NOMO-1 treated with dmso at 0.1 percent for 144 hours (cell line): ENCODE measurements at regions not wholly inside any gene's neighbourhood (a gene's known extent, or its start where the extent isn't known, plus 50 kb on each side); places are given as distances from the start of the nearest gene placed in this dataset.
A peak's percentile ranks its signal among the peaks of the same experiment; 100 is the strongest.
"Not testable (repeated sequence)": the region's sequence is repeated elsewhere in the genome, so short reads cannot be mapped to it uniquely, and the experiment has no call there.

Experiments
- DNase-seq: peaks from one replicate; lab custom pipeline; 2025; ENCODE audit not compliant: unreplicated experiment; lab: John Stamatoyannopoulos, UW

DNA sequence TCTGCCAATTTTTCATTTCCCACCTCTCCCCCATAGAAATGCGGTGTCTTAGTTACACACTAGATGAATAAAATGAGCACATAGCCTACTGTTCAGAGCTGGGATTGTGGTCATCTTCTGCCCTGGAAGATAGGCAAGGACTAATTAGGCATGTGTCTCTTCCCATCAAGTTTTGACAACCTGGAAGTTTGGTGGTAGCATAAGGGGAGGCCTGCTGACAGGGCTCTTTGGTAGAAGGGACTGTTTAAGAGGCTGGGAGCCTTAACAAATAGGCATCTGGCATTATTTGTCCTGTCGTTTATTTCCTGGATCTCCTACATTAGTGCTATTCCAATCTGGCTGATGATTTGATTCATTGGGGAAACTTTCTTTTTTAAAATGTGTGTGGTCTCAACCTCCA is 512.3 kb downstream of the ZNF385D start:
- no peak for DNase-seq

DNA sequence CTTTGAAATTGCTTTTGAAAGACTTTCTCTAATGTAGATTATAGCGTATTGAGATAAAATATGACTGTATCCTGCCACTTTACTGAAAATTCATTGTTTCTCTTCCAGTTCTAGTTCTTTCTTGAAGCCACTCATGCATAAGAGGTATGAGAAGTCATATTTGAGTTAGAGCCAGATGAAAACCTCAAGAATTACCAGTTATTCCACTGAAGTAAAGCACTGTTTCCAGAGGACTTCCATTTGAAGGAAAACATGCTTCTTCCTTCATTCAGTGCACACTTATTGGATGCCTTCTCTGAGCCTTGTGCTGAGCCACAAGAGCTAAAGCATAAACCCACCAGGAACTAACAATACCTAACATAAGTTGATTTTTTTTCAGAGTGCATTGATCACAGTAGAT is 513.4 kb downstream of the ZNF385D start:
- no peak for DNase-seq

- no peak for DNase-seq
These were observed 515.5 kb downstream of the ZNF385D start for GRCh38 chr3:21235491-21235890.

- no peak for DNase-seq
These were observed 516.1 kb downstream of the ZNF385D start for GRCh38 chr3:21234933-21235332.

GRCh38 chr3:21229426-21230135 is 521.4 kb downstream of the ZNF385D start:
- DNase-seq = no peak

- no peak for DNase-seq
These were observed 524.9 kb downstream of the ZNF385D start for GRCh38 chr3:21226086-21226485.

DNA sequence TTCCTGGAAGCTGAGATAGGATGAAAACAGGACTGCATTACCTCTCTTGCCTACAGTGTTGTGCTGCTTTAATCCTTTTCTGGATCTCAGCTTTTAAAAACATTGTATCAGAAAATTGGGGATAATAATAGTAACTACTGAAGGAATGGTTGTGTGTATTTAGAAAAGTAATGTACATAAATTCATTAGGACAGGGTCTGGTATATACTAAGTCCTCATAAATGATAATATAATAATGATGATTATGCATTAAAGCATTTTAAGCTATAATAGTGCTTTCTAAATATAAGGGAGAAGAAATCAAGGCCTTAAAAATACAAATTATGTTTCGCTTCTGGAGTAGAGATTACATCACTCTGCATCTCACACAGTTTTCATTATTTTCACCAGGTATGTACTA is 530.1 kb downstream of the ZNF385D start:
- no peak for DNase-seq

GRCh38 chr3:21216598-21216997 is 534.4 kb downstream of the ZNF385D start:
- no peak for DNase-seq

GRCh38 chr3:21204122-21204521 is 546.9 kb downstream of the ZNF385D start:
- DNase-seq = not testable (repeated sequence)

DNA sequence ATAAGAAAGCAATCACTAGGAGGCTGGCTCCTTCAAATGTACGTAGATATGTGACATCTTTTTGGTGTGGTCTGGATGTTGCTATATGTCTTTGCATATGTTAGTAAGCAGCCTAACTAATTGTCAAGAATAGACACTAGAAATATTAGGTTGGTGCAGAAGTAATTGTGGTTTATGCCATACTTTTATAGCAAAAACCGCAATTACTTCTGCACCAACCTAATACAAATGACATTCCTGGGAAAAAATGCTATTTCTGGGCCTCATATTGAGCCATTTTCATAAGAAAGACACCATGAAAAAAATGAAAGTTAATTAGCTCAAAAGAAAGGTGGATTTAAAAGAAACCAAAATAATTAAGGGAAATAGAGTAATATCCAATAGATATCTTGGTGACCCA is 555.8 kb downstream of the ZNF385D start:
- DNase-seq = no peak

DNA sequence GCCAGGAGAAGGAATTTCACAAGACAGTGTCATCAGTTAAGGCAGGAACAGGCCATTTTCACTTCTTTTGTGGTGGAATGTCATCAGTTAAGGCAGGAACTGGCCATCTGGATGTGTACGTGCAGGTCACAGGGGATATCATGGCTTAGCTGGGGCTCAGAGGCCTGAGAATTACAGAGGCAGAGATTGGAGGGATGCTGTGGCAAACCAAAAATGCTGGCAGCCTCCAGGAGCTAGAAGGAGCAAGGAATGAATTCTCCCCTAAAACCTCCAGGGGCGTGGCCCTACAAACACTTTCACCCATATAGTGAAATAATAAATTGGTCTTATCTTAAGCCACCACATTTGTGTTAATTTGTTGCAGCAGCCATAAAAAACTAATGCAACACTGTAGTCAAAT is 557.0 kb downstream of the ZNF385D start:
- DNase-seq = not testable (repeated sequence)

DNA sequence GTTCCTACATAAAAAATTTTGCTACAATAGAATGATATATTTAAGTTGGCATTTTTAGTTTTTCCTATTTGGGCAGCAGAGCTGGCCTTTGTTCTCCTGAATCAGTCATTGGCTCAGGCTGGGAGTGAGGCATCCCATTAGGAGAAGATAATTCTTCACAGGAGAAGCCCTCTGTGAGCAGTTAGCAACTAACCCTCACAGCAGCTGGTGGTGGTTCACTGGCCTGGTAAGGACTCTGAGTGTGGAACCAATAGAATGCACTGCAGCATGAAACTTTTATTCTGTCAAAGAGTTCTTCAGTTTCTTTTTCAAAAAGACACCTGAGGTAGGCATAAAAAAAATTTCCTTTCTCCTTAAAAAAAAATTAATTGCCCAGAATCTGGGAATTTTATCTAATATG is 562.6 kb downstream of the ZNF385D start:
- no peak for DNase-seq

DNA sequence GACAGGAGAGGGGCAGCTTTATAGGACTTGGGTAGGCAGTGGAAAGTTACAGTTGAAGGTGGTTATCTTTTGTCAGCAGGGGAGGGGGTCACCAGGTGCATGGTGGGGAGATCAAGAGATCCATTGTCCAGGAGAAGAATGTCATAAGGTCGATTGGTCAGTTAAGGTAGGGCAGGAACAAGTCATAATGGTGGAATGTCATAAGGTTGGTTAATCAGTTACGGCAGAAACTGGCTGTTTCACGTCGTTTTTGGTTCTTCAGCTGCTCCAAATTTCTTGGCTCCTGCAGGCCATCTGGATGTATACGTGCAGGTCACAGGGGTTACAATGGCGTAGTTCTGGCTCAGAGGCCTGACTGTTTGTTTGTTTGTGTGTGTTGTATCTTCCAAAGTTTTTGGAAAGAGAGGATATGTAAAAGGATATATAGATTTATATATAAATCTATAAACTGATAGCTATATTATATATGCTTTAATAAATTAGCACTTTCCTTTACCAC is 565.1 kb downstream of the ZNF385D start:
- no peak for DNase-seq

- DNase-seq = no peak
These were observed 576.5 kb downstream of the ZNF385D start for GRCh38 chr3:21174461-21174860.

DNA sequence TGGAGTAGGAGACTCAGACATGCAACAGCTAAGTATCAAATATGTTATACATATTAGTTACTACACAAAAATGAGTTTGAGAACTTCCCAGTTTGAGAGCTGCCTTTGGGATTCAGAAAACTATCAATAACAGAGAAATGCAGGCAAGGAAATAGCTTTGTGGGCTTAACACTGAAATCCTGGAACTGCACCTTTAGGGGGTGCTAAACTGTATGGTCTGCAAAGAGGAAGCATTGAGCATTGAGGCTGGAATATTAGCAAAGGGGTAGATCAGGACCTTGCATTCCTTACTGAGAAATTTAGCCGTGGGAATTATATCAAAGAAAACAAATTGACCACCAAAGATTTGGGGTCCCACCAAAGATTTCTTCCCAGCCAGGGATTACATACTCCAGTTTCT is 580.0 kb downstream of the ZNF385D start:
- peak; percentile 18 for DNase-seq

DNA sequence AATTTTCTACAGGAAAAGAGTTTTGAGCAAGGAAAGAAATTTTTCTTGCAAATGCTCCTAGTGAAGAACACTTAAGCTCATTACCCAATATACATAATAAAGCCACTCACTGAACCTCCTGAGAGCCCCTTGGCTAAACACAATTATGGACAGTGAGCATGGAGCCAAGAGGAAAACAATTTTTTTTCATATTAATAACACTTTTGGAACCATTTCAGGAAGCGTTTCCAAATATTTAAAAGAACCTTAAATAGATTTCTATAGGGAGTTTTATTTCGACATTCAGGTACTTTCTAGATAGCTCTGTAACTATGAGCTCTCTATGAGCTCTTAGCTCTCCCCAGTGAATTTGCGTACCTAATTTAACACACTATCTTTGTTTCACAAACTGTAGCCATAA is 581.1 kb downstream of the ZNF385D start:
- no peak for DNase-seq

- no peak for DNase-seq
These were observed 582.5 kb downstream of the ZNF385D start for GRCh38 chr3:21168471-21168870.

GRCh38 chr3:21163956-21164355 is 587.1 kb downstream of the ZNF385D start:
- DNase-seq = no peak

DNA sequence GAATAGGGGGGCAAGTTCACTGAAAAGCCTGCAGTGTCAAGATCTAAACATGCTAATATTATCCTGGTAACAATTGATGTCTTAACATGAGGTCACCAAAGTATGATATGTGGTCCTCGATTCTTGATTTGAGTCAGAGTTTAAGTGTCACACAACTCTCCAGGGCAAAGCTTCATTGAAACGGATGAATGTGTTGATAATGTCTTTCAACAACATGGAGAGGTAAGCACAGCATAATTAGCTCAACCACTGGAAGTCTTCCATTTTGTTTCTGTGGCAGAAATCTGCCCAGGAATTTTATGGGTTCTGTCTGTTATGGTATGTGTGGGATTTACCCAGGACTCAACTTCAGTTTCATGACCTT is 591.5 kb downstream of the ZNF385D start:
- DNase-seq = no peak

- no peak for DNase-seq
These were observed 592.0 kb downstream of the ZNF385D start for GRCh38 chr3:21158861-21159542.

DNA sequence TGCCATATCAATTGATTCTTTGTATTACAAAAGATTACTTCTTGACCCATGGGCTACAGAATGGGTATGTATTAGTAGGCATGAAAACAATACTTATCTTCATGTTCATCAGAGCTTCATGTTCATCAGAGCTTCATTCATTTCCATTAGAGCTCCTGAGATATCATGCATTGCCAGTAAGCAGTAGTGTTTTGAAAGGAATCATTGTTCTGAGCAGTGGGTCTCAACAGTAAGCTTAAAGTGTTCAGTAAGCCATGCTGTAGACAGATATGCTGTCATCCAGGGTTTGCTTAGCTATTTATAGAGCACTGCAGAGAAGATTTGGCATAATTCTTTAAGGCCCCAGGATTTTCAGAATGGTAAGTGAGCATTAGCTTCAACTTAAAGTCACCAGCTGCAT is 596.1 kb downstream of the ZNF385D start:
- no peak for DNase-seq

GRCh38 chr3:21152555-21152954 is 598.5 kb downstream of the ZNF385D start:
- no peak for DNase-seq

DNA sequence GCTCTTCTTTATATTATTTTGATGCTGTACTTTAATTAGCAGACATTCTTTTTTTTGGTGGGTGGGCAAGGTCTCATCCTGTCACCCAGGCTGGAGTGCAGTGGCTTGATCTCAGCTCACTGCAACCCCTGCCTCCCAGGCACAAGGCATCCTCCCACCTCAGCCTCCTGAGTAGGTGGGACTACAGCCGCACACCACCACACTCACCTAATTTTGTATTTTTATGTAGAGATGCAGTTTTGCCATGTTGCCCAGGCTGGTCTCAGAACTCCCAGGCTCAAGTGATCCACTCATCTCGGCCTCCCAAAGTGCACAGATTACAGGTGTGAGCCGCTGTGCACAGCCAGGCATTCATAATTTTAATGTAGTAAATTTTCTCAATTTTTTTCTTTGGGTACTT is 608.1 kb downstream of the ZNF385D start:
- DNase-seq = no peak
